C4-2B (cell line): ENCODE measurements at regions not wholly inside any gene's neighbourhood (a gene's known extent, or its start where the extent isn't known, plus 50 kb on each side); places are given as distances from the start of the nearest gene placed in this dataset.
A peak's percentile ranks its signal among the peaks of the same experiment; 100 is the strongest.
"Not testable (repeated sequence)": the region's sequence is repeated elsewhere in the genome, so short reads cannot be mapped to it uniquely, and the experiment has no call there.

ENCODE experiments used
- H3K27ac ChIP-seq: fragments of 450-650 bp; 2 replicates; pipeline ENCODE4 v1.5.1; 2017
- ZFX ChIP-seq: fragments of 450-650 bp; IDR thresholded peaks from 2 replicates; pipeline ENCODE4 v1.6.1; 2017
- TF ChIP-seq, protein P1 (sequence below): fragments of 450-650 bp; conservative IDR thresholded peaks from 2 replicates; pipeline ENCODE4 v1.5.1; 2017; ENCODE audit warnings: mild to moderate bottlenecking

DNA sequence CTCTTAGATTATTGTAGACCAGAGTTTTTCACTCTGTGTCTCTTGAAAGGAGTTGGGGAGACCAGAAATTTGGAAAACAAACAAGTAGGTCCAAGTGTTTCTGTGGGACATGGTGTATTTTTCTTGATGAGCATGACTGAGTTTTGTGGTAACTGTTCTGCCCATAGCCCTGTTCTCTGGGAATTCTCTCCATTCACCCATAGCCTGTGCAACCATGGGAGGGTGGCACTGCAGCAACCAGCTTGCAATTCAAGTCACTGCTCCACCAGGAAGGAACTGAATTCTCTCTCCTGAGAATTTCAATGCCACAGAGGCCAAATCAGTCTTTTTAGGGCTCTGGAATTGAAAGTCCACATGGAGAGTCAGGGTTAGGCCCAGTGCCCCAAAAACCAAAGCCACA, 475.3 kb upstream of the TRPC7 start:
- no peak for TF ChIP-seq ZFX
- TF ChIP-seq, protein P1, sequence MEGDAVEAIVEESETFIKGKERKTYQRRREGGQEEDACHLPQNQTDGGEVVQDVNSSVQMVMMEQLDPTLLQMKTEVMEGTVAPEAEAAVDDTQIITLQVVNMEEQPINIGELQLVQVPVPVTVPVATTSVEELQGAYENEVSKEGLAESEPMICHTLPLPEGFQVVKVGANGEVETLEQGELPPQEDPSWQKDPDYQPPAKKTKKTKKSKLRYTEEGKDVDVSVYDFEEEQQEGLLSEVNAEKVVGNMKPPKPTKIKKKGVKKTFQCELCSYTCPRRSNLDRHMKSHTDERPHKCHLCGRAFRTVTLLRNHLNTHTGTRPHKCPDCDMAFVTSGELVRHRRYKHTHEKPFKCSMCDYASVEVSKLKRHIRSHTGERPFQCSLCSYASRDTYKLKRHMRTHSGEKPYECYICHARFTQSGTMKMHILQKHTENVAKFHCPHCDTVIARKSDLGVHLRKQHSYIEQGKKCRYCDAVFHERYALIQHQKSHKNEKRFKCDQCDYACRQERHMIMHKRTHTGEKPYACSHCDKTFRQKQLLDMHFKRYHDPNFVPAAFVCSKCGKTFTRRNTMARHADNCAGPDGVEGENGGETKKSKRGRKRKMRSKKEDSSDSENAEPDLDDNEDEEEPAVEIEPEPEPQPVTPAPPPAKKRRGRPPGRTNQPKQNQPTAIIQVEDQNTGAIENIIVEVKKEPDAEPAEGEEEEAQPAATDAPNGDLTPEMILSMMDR: no peak
- no peak overlapping the region for H3K27ac ChIP-seq

DNA sequence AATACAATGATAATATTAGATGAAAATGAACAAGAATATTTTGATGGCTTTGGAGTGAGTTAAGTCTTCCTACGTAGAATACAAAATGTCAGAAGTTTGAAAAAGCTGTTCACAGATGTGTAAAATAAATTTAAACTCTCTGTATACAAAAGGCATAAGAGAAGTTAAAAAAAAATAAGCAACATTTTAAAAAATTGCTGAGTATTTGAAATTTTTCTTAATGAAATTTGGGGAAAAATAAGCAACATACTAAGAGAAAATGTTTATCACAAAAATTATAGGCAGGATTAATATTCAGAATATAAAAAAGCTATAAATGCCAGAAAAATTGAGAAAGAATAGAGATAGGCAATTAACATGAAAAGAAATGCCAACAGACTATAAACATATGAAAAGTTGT, 470.7 kb upstream of the TRPC7 start:
- no peak for TF ChIP-seq ZFX
- TF ChIP-seq, protein P1: no peak
- H3K27ac ChIP-seq: no peak overlapping the region

DNA sequence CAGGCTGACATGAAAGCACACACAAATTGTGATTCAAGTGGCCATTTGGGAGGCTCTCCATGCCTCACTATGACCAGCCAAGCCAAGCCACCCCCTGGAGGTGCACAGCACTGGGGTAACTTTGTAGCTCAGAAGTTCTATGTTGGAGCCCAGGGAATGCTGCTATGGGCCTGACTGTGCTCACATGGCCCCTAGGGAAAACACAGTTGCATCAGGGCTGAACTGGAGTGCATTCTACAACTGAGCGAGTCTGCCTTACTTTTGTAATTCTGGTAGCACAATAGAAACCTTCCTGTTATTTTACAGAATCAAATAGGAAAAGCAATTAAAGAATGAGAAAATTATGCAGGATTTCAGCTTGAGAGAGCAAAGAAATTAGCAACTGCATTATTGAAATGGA, 455.5 kb upstream of the TRPC7 start:
- TF ChIP-seq, protein P1: no peak
- no peak for TF ChIP-seq ZFX
- no peak overlapping the region for H3K27ac ChIP-seq

DNA sequence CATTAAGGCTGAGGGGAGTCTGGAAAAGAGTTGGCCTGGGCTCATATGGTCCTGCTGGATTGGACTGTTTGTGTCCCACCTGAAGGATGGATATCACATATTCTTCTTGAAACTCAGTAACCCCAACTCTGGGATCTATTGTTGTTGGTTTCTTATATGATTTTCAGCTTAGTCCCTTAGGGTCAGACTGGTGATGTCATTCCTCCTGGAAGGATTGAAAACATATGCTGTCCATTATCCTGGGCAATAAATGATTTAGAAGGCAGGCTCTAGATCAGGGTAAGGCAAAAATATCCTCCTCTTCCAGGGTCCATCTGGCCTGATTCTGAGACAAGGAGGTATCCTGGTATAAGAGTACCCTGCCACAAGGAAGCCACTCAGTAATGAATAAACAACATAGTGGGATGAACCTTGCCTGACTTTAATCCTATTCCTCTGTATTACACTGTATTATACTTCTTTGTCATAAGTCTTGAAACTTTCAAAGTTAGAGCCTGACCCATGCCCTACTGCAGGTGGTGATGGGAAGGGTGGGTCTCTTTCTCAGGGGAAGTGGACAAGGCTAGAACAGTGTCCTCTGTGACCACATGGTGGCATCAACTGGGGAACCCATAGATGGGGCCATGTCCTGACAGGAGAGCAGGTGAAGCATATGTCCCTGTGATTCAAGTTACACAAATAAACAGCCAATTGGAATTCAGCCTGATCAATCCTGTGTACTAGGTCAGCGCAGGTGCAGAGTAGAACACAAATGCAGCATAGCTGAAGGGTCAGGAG, 454.4 kb upstream of the TRPC7 start:
- TF ChIP-seq, protein P1: peak; percentile 20
- TF ChIP-seq ZFX: no peak
- H3K27ac ChIP-seq: no peak overlapping the region

DNA sequence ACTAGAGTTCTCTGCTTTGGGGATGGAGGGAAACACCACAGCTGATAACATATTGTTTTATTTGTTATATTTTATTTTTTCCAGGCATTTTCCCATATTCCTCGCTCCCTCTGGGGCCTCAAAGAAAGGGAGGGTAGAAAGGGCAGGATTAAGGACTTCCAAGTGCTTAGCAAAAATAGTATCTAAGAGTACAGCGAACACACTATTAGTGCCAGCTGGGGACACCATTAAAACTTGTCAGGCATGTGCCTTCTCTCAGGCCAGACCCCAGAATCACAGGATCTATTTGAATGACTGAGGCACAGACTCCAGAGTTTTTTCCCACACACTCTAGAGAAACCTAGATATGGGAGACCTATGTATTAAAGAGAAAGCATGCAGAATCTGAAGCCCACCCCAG, 451.0 kb upstream of the TRPC7 start:
- no peak overlapping the region for H3K27ac ChIP-seq
- TF ChIP-seq, protein P1: no peak
- TF ChIP-seq ZFX: no peak

DNA sequence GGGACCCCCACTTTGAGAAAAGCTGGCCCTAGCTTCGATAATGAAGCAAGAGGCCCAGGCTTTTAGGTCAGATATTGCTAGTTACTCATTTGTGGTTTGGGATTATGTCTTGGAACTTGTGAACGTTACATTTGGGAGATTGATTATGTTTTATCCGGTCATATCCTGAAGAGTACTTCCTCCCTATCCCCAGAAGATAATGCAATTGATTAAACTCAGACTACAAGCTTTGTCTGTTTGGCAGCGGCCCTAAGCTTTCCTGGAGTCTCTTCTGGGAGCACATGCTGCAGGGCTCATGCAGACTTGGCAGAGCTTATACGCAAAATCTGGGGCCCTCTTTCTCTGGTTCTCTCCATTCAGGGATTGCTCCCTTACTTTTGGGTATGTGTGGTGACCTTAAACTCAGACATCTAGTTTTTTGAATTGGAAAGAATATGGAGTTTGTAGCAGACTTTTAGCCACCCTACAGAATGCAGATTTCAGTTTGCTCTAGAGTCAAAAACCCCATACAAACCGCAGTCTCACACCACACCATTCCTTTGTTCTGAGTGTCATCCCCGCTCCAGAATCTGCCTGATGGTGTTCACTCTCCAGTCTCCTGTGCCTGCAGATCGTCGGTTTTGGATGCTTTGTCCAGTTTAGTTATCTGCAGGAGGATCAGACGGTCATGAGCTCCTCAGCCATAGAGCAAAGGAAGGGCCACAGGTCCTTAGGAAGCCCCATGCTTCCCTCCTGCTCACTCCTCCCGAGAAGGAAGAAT, 449.5 kb upstream of the TRPC7 start:
- TF ChIP-seq, protein P1: no peak
- TF ChIP-seq ZFX: no peak
- no peak overlapping the region for H3K27ac ChIP-seq

DNA sequence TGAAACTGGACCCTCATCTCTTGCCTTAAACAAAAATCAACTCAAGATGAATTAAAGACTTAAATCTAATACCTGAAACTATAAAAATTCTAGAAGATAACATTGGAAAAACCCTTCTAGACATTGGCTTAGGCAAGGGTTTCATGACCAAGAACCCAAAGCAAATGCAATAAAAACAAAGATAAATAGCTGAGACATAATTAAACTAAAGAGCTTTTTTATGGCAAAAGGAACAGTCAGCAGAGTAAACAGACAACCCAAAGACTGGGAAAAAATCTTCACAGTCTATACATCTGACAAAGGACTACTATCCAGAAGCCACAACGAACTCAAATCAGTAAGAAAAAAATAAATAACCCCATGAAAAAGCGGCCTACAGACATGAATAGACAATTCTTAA, 446.9 kb upstream of the TRPC7 start:
- H3K27ac ChIP-seq: not testable (repeated sequence)

DNA sequence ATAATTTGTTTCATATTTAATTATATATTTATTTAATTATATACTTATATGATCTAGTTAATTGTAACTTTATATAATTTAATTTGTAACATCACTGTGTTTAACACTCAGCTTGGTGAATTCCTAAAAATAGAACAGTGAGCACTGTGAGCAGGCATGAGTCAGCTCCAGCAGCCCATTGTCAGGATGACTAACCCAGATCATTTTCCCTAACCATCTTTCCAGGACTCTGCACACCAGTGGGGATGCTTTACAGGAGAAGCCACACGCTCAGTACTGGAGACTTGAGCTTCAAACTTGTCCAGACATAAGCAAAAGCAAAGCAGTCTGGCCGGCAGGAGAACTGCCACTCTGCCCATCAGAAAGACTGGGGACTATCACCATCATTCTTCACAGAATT, 446.2 kb upstream of the TRPC7 start:
- no peak for TF ChIP-seq ZFX
- TF ChIP-seq, protein P1: no peak
- no peak overlapping the region for H3K27ac ChIP-seq
